Osteoblast (primary cell): ENCODE measurements at regions not wholly inside any gene's neighbourhood (a gene's known extent, or its start where the extent isn't known, plus 50 kb on each side); places are given as distances from the start of the nearest gene placed in this dataset.

ENCODE experiments used
- DNase-seq: peaks from one replicate; pipeline ENCODE4 v3.0.0; 2011; ENCODE audit warnings: low spot score, mixed read lengths; ENCODE audit not compliant: insufficient read length; ENCODE audit errors: missing footprints
- H2AFZ ChIP-seq: 2 replicates; pipeline ENCODE4 v1.6.0; 2011; ENCODE audit warnings: mild to moderate bottlenecking, low read length
- H3K27ac ChIP-seq: 2 replicates; pipeline ENCODE4 v1.5.1; 2011; ENCODE audit warnings: mild to moderate bottlenecking, low read depth, low read length, moderate library complexity
- H3K27me3 ChIP-seq: 2 replicates; pipeline ENCODE4 v1.6.0; 2012; ENCODE audit warnings: mild to moderate bottlenecking, control low read depth, inconsistent platforms, low read length, moderate library complexity; ENCODE audit not compliant: insufficient read depth
- H3K36me3 ChIP-seq: 2 replicates; pipeline ENCODE4 v1.5.1; 2011; ENCODE audit warnings: mild to moderate bottlenecking, low read length, control low read depth, moderate library complexity; ENCODE audit not compliant: insufficient read depth
- H3K4me1 ChIP-seq: 2 replicates; pipeline ENCODE4 v1.5.1; 2011; ENCODE audit warnings: mild to moderate bottlenecking, low read length, control low read depth, moderate library complexity; ENCODE audit not compliant: insufficient read depth
- H3K4me2 ChIP-seq: 2 replicates; pipeline ENCODE4 v1.6.0; 2011; ENCODE audit warnings: mild to moderate bottlenecking, low read length; ENCODE audit not compliant: insufficient read depth
- H3K4me3 ChIP-seq: fragments of 200-600 bp; sonication (generic); 3 replicates; pipeline ENCODE4 v1.5.1; 2012; ENCODE audit warnings: mild to moderate bottlenecking, low read length, inconsistent platforms; ENCODE audit not compliant: insufficient read depth
- H3K79me2 ChIP-seq: 2 replicates; pipeline ENCODE4 v1.6.0; 2012; ENCODE audit warnings: mild to moderate bottlenecking, low read length, control low read depth, inconsistent platforms; ENCODE audit not compliant: insufficient read depth
- H3K9me3 ChIP-seq: 2 replicates; pipeline ENCODE4 v1.5.1; 2011; ENCODE audit warnings: low read depth, low read length, control low read depth
- H4K20me1 ChIP-seq: 2 replicates; pipeline ENCODE4 v1.6.0; 2012; ENCODE audit warnings: mild to moderate bottlenecking, low read length, control low read depth; ENCODE audit not compliant: insufficient read depth
- TF ChIP-seq, protein P1 (sequence below): IDR thresholded peaks from 2 replicates; pipeline ENCODE4 v1.5.1; 2011; ENCODE audit warnings: mild to moderate bottlenecking, low read depth, low read length, moderate library complexity; ENCODE audit errors: extremely low read depth

DNA sequence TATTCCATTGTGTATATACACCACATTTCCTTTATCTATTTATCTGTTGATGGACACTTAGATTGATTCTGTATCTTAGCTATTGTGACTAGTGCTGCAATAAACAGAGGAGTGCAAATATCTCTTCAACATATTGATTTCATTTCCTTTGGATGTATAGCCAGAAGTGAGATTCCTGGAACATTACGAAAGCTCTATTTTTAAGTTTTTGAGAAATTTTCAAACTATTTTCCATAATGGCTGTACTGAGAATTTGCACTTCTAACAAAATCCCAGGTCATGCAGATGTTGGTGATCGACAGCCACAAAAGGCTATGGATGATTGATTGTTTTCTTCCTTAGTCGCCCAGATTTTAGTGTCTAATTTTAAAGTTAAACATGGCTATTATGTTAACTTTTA lies 132.7 kb upstream of the MTAP start:
- TF ChIP-seq, protein P1, sequence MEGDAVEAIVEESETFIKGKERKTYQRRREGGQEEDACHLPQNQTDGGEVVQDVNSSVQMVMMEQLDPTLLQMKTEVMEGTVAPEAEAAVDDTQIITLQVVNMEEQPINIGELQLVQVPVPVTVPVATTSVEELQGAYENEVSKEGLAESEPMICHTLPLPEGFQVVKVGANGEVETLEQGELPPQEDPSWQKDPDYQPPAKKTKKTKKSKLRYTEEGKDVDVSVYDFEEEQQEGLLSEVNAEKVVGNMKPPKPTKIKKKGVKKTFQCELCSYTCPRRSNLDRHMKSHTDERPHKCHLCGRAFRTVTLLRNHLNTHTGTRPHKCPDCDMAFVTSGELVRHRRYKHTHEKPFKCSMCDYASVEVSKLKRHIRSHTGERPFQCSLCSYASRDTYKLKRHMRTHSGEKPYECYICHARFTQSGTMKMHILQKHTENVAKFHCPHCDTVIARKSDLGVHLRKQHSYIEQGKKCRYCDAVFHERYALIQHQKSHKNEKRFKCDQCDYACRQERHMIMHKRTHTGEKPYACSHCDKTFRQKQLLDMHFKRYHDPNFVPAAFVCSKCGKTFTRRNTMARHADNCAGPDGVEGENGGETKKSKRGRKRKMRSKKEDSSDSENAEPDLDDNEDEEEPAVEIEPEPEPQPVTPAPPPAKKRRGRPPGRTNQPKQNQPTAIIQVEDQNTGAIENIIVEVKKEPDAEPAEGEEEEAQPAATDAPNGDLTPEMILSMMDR = no peak
- Histone ChIP-seq H3K27ac (no peak overlapping the region), H3K36me3 (no peaks in the 10 kb centered on the region), H3K79me2 (no peaks in the 10 kb centered on the region), H3K4me3 (no peak overlapping the region), H3K27me3 (no peaks in the 10 kb centered on the region), H2AFZ (no peak overlapping the region), H3K4me2 (no peak overlapping the region), H3K9me3 (no peaks in the 10 kb centered on the region), H3K4me1 (peaks cover 26% of the 10 kb centered on the region), H4K20me1 (no peaks in the 10 kb centered on the region)
- DNase-seq = no peak

DNA sequence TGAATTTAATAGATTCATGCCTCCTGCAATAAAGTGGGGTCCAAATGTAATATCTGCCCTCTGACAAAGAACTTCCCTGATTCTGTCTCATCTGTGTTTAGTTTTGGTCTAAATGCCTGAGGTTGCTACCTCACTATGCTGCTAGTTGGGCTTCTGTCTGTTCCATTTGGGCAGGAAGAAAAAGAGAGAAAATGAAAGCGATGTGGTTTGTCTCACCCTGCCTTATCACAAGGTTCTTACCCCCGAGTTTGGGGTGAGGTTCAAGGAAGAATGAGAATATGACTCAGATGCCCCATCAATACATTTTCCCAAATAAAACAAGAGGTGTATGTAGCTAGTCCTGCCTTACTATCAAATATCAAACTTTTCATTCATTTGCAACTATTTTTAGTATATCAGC lies 132.1 kb upstream of the MTAP start:
- no peak for DNase-seq
- TF ChIP-seq, protein P1 = no peak
- no peak overlapping the region for H3K27ac ChIP-seq
- peak overlapping the region; percentile 79 for H2AFZ ChIP-seq
- H3K4me2 ChIP-seq = peak overlapping the region; percentile 71
- H3K9me3 ChIP-seq = no peaks in the 10 kb centered on the region
- no peaks in the 10 kb centered on the region for H3K36me3 ChIP-seq
- no peak overlapping the region for H3K4me3 ChIP-seq
- peaks cover 26% of the 10 kb centered on the region for H3K4me1 ChIP-seq
- no peaks in the 10 kb centered on the region for H4K20me1 ChIP-seq
- H3K79me2 ChIP-seq = no peaks in the 10 kb centered on the region
- no peaks in the 10 kb centered on the region for H3K27me3 ChIP-seq

DNA sequence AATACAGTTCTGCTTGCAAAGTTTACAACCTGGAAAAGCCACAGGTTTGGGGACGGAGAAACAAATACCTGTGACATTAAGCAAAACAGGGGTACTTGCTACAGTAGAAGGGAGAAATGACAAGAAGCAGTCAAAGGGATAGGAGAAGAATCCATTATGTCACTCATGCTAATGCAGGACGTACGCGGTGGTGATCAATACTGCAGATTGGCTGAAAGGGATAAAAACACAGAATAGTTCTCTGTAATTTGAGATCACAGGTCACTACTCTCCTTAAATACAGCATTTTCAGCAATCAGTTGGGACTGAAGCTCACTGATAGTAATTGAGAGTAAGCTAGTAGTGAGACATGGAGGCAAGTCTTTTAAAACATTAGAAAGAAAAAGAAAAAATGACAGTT lies 130.3 kb upstream of the MTAP start:
- H3K4me2 ChIP-seq = no peak overlapping the region
- no peaks in the 10 kb centered on the region for H3K9me3 ChIP-seq
- peak overlapping the region; percentile 21 for H2AFZ ChIP-seq
- TF ChIP-seq, protein P1 = no peak
- no peak overlapping the region for H3K27ac ChIP-seq
- no peak for DNase-seq
- peaks cover 34% of the 10 kb centered on the region for H3K4me1 ChIP-seq
- no peaks in the 10 kb centered on the region for H3K36me3 ChIP-seq
- no peaks in the 10 kb centered on the region for H4K20me1 ChIP-seq
- no peaks in the 10 kb centered on the region for H3K27me3 ChIP-seq
- H3K79me2 ChIP-seq = no peaks in the 10 kb centered on the region
- H3K4me3 ChIP-seq = no peak overlapping the region

DNA sequence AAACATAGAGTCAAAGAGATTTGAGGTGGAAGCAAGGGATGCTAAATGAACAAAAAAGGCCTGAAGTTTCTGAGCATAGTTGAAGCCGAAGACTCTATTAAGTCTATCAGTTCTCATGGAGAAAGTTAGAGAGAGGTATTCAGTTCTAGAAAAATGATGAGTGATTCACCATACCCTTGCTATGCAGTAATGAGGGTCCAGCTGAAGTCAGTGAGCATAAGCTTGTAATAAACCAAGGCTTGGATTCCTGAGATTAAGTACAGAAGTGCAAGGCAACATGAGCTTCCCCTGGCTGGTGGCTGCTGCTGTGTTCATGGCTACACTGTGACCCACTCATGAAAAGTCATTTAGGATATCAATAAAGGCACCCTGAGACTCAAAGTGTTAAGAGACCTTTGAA lies 129.7 kb upstream of the MTAP start:
- Histone ChIP-seq H3K27me3 (no peaks in the 10 kb centered on the region), H4K20me1 (no peaks in the 10 kb centered on the region), H3K4me2 (no peak overlapping the region), H3K36me3 (no peaks in the 10 kb centered on the region), H3K4me3 (no peak overlapping the region), H2AFZ (peak overlapping the region; percentile 29), H3K27ac (peak overlapping the region; percentile 22), H3K4me1 (peaks cover 38% of the 10 kb centered on the region), H3K79me2 (no peaks in the 10 kb centered on the region), H3K9me3 (no peaks in the 10 kb centered on the region)
- TF ChIP-seq, protein P1 = no peak
- DNase-seq = no peak
